Body of pancreas (tissue), 4 donors: ENCODE measurements at regions not wholly inside any gene's neighbourhood (a gene's known extent, or its start where the extent isn't known, plus 50 kb on each side); places are given as distances from the start of the nearest gene placed in this dataset.

Experiments
- POLR2A ChIP-seq, 3 donors: fragments of 450-650 bp; IDR thresholded peaks; one replicate each; pipeline ENCODE4 v1.6.1; 2016; ENCODE audit warnings: antibody characterized with exemption in 3 of 3, mild to moderate bottlenecking in 2 of 3
- TF ChIP-seq, protein P1 (sequence below), 7 experiments: fragments of 450-650 bp in 4 of 7; fragments of 200-600 bp in 3 of 7; sonication (generic) in 3 of 7; IDR thresholded peaks; one replicate each; pipeline ENCODE4 v1.5.1; 2016 to 2019; ENCODE audit warnings: antibody characterized with exemption in 7 of 7

DNA sequence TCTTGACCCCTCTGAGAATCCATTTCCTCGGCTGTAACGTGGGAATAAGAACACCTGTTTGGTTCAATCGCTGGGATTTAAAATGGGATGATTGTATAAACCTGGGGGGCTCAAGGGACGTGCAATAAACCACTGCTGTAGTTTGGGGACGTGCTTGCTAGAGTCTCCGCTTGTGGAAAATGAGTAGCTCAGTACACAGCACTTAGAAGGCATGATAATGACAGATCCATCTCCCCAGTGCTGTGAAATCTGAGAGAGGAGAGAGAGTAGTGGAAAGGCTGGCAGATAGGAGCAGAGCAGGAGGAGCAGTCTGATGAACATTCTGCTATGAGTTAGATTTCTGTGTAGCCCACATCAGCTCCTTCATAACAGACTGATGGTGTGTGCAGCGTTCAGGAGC lies 256.5 kb downstream of the MN1 start:
- TF ChIP-seq, protein P1, sequence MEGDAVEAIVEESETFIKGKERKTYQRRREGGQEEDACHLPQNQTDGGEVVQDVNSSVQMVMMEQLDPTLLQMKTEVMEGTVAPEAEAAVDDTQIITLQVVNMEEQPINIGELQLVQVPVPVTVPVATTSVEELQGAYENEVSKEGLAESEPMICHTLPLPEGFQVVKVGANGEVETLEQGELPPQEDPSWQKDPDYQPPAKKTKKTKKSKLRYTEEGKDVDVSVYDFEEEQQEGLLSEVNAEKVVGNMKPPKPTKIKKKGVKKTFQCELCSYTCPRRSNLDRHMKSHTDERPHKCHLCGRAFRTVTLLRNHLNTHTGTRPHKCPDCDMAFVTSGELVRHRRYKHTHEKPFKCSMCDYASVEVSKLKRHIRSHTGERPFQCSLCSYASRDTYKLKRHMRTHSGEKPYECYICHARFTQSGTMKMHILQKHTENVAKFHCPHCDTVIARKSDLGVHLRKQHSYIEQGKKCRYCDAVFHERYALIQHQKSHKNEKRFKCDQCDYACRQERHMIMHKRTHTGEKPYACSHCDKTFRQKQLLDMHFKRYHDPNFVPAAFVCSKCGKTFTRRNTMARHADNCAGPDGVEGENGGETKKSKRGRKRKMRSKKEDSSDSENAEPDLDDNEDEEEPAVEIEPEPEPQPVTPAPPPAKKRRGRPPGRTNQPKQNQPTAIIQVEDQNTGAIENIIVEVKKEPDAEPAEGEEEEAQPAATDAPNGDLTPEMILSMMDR (IDR thresholded peaks at IDR 0.05): no peak
- no peak for TF ChIP-seq POLR2A (IDR thresholded peaks at IDR 0.05)
